PC-9 (cell line): ENCODE measurements at regions not wholly inside any gene's neighbourhood (a gene's known extent, or its start where the extent isn't known, plus 50 kb on each side); places are given as distances from the start of the nearest gene placed in this dataset.

Source experiments
- BruUV-seq: library from RNA; stranded (reverse); fragments of 400-500 nt; replicated peaks from 2 replicates; lab custom pipeline; 2021; lab: Mats Ljungman, UMichigan
- CTCF ChIA-PET: fragments of 300-600 bp; sonication (Branson Sonifier 250); formaldehyde crosslinking; loops from one replicate; lab custom pipeline; 2022; ENCODE audit warnings: antibody characterized with exemption; lab: Charles Lee
- POLR2A ChIA-PET: fragments of 300-600 bp; sonication (Branson Sonifier 250); formaldehyde crosslinking; loops from one replicate; lab custom pipeline; 2022; ENCODE audit warnings: antibody characterized with exemption; ENCODE audit not compliant: unreplicated experiment; lab: Charles Lee
- DNase-seq, 2 experiments: peaks; one replicate each; pipeline versions ENCODE4 v3.0.0 to v3.0.0-alpha.2; 2015 to 2022; ENCODE audit warnings: mixed read lengths in 1 of 2
- H2AFZ ChIP-seq: fragments of 200-600 bp; sonication (generic); 2 replicates; pipeline ENCODE4 v1.8.1; 2017; ENCODE audit warnings: antibody characterized with exemption
- H3F3A ChIP-seq: fragments of 200-600 bp; sonication (generic); 2 replicates; pipeline ENCODE4 v1.8.1; 2017; ENCODE audit warnings: antibody characterized with exemption, mild to moderate bottlenecking, low read depth; ENCODE audit not compliant: insufficient read depth
- H3K27ac ChIP-seq: fragments of 200-600 bp; sonication (generic); 2 replicates; pipeline ENCODE4 v1.6.1; 2016; ENCODE audit warnings: mixed run types
- H3K27me3 ChIP-seq: fragments of 200-600 bp; sonication (generic); 2 replicates; pipeline ENCODE4 v1.6.1; 2016; ENCODE audit warnings: low read depth, mixed run types; ENCODE audit not compliant: insufficient read depth
- H3K36me3 ChIP-seq: fragments of 200-600 bp; sonication (generic); 2 replicates; pipeline ENCODE4 v1.6.1; 2016; ENCODE audit warnings: low read depth, mixed run types
- H3K4me1 ChIP-seq: fragments of 200-600 bp; sonication (generic); replicated peaks from 2 replicates; pipeline ENCODE4 v1.6.1; 2016; ENCODE audit warnings: mixed run types; ENCODE audit not compliant: insufficient read depth
- H3K4me2 ChIP-seq: fragments of 200-600 bp; sonication (generic); 2 replicates; pipeline ENCODE4 v1.6.1; 2017; ENCODE audit warnings: mixed run types
- H3K4me3 ChIP-seq: fragments of 200-600 bp; sonication (generic); 2 replicates; pipeline ENCODE4 v1.6.1; 2016; ENCODE audit warnings: mixed run types
- H3K79me2 ChIP-seq: fragments of 200-600 bp; sonication (generic); 2 replicates; pipeline ENCODE4 v1.6.1; 2017; ENCODE audit warnings: low read depth, mixed run types
- H3K9me2 ChIP-seq: fragments of 200-600 bp; sonication (generic); 2 replicates; pipeline ENCODE4 v1.8.1; 2017; ENCODE audit warnings: mild to moderate bottlenecking; ENCODE audit not compliant: insufficient read depth
- H3K9me3 ChIP-seq: fragments of 200-600 bp; sonication (generic); 2 replicates; pipeline ENCODE4 v1.8.1; 2016; ENCODE audit warnings: low read depth; ENCODE audit not compliant: insufficient read depth
- H4K20me1 ChIP-seq: fragments of 200-600 bp; sonication (generic); 2 replicates; pipeline ENCODE4 v1.8.1; 2017; ENCODE audit not compliant: insufficient read depth
- CTCF ChIP-seq: fragments of 200-600 bp; sonication (generic); conservative IDR thresholded peaks from 2 replicates; pipeline ENCODE4 v1.6.1; 2017; ENCODE audit warnings: mixed run types, antibody characterized with exemption, mild to moderate bottlenecking, moderate library complexity
- EZH2 ChIP-seq: fragments of 200-600 bp; sonication (generic); IDR thresholded peaks from 2 replicates; pipeline ENCODE4 v1.8.0; 2017; ENCODE audit warnings: antibody characterized with exemption, low read depth
- intact Hi-C: fragments of 100-400 bp; cut with micrococcal nuclease; formaldehyde crosslinking; loops from one replicate; pipeline ENCODE4 v1.10.0; 2022; ENCODE audit not compliant: unreplicated experiment

DNA sequence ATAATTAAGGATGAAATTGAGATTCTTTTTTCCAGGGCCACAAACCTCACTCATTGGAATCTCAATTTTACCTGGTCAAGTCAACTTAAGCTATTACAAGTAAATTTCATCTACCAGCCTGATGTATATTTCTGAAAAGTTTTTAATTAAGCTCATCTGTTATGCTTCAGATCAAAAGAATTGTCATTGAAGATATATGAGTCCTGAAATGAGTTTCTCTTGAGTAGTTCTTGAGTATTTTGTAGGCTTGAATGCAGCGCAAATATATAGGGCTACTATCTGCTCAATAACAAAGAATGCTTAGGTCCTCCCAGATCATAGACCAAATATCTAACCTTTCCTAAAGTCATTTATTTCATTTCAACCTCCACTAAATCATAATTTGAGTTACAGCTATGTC lies 482.2 kb upstream of the ST8SIA4 start:
- Histone ChIP-seq H3K27me3 (no peaks in the 10 kb centered on the region), H2AFZ (no peak overlapping the region), H3K36me3 (no peaks in the 10 kb centered on the region), H3K9me2 (no peaks in the 10 kb centered on the region), H3K4me3 (no peak overlapping the region), H3F3A (no peaks in the 10 kb centered on the region), H4K20me1 (no peaks in the 10 kb centered on the region), H3K79me2 (no peaks in the 10 kb centered on the region), H3K27ac (no peak overlapping the region), H3K4me2 (no peak overlapping the region), H3K9me3 (no peaks in the 10 kb centered on the region), H3K4me1 (no peaks in the 10 kb centered on the region)
- POLR2A ChIA-PET: no interaction called here
- intact Hi-C loops: loop anchor here (5.0 kb wide), 1 partner anchor 483 kb away; the partner anchor contains the start of gene ST8SIA4
- DNase-seq: no peak
- TF ChIP-seq CTCF (no peak), EZH2 (no peak)
- CTCF ChIA-PET: no interaction called here
- no TSS peak for BruUV-seq

DNA sequence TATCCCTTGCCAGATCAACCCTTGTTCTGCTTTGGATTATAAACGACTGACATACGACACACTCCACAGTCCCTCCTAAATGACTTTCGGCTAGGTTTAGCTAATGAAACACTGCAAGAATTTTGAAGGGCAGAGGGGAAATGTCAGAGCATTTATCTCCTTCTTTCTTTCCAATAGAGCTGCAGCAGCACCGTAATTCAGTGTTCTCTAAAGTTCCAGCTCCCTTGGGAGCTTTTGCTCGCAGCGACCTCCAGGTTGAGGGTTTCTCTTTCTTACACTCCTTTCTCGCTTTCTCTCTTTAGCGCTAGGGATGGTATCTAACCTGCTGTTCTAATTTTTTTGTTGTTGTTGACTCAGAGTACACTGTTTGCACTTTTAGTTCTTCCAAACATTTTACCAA lies 467.1 kb upstream of the ST8SIA4 start:
- DNase-seq: no peak
- H2AFZ ChIP-seq: no peak overlapping the region
- ChIA-PET POLR2A (no interaction called here), CTCF (no interaction called here)
- intact Hi-C loops: no loop called here
- no peaks in the 10 kb centered on the region for H4K20me1 ChIP-seq
- H3K4me3 ChIP-seq: no peak overlapping the region
- no peaks in the 10 kb centered on the region for H3K9me2 ChIP-seq
- no peak overlapping the region for H3K4me2 ChIP-seq
- H3K79me2 ChIP-seq: no peaks in the 10 kb centered on the region
- no peak overlapping the region for H3K27ac ChIP-seq
- no TSS peak for BruUV-seq
- H3K4me1 ChIP-seq: no peaks in the 10 kb centered on the region
- no peaks in the 10 kb centered on the region for H3K27me3 ChIP-seq
- TF ChIP-seq CTCF (no peak), EZH2 (no peak)
- H3K9me3 ChIP-seq: no peaks in the 10 kb centered on the region
- H3F3A ChIP-seq: no peaks in the 10 kb centered on the region
- no peaks in the 10 kb centered on the region for H3K36me3 ChIP-seq

- TF ChIP-seq EZH2 (no peak), CTCF (no peak)
- ChIA-PET POLR2A (no interaction called here), CTCF (no interaction called here)
- H3K27ac ChIP-seq: no peak overlapping the region
- no peaks in the 10 kb centered on the region for H3K4me1 ChIP-seq
- no peak overlapping the region for H2AFZ ChIP-seq
- no peak overlapping the region for H3K4me2 ChIP-seq
- H3K79me2 ChIP-seq: no peaks in the 10 kb centered on the region
- BruUV-seq: no TSS peak
- no peak for DNase-seq
- H3F3A ChIP-seq: no peaks in the 10 kb centered on the region
- no peaks in the 10 kb centered on the region for H3K9me3 ChIP-seq
- H4K20me1 ChIP-seq: no peaks in the 10 kb centered on the region
- intact Hi-C loops: no loop called here
- no peaks in the 10 kb centered on the region for H3K27me3 ChIP-seq
- H3K4me3 ChIP-seq: no peak overlapping the region
- H3K9me2 ChIP-seq: no peaks in the 10 kb centered on the region
- no peaks in the 10 kb centered on the region for H3K36me3 ChIP-seq
Measured at GRCh38 chr5:101364469-101364868, 461.4 kb upstream of the ST8SIA4 start.
